LNCAP (cell line): ENCODE measurements at regions not wholly inside any gene's neighbourhood (a gene's known extent, or its start where the extent isn't known, plus 50 kb on each side); places are given as distances from the start of the nearest gene placed in this dataset.

Experiments used
- TF ChIP-seq, protein P1 (sequence below): fragments of 450-650 bp; IDR thresholded peaks from 2 replicates; pipeline ENCODE4 v1.5.1; 2017; ENCODE audit warnings: mild to moderate bottlenecking

GRCh38 chr4:123889507-123889906 lies 492.9 kb downstream of the SPRY1 start:
- TF ChIP-seq, protein P1, sequence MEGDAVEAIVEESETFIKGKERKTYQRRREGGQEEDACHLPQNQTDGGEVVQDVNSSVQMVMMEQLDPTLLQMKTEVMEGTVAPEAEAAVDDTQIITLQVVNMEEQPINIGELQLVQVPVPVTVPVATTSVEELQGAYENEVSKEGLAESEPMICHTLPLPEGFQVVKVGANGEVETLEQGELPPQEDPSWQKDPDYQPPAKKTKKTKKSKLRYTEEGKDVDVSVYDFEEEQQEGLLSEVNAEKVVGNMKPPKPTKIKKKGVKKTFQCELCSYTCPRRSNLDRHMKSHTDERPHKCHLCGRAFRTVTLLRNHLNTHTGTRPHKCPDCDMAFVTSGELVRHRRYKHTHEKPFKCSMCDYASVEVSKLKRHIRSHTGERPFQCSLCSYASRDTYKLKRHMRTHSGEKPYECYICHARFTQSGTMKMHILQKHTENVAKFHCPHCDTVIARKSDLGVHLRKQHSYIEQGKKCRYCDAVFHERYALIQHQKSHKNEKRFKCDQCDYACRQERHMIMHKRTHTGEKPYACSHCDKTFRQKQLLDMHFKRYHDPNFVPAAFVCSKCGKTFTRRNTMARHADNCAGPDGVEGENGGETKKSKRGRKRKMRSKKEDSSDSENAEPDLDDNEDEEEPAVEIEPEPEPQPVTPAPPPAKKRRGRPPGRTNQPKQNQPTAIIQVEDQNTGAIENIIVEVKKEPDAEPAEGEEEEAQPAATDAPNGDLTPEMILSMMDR, result no peak

DNA sequence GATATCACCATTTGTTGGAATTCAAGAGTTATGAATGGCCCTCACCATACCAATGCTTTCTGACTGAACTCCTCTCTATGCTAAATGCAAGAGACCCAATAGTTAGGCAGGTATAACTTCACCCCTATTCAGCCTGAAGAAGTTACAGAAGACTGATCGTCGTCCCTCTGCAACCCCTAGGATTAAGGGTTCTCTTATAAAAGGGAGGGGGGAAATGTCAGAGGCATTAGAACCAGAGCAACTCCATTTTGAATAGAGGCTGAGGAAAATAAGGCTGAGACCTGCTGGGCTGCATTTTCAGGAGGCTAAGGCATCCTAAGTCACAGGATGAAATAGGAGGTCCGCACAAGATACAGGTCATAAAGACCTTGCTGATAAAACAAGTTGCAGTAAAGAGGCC lies 494.3 kb downstream of the SPRY1 start:
- TF ChIP-seq, protein P1, result no peak

- TF ChIP-seq, protein P1, result no peak
Measured at GRCh38 chr4:123891881-123892280, 495.3 kb downstream of the SPRY1 start.

DNA sequence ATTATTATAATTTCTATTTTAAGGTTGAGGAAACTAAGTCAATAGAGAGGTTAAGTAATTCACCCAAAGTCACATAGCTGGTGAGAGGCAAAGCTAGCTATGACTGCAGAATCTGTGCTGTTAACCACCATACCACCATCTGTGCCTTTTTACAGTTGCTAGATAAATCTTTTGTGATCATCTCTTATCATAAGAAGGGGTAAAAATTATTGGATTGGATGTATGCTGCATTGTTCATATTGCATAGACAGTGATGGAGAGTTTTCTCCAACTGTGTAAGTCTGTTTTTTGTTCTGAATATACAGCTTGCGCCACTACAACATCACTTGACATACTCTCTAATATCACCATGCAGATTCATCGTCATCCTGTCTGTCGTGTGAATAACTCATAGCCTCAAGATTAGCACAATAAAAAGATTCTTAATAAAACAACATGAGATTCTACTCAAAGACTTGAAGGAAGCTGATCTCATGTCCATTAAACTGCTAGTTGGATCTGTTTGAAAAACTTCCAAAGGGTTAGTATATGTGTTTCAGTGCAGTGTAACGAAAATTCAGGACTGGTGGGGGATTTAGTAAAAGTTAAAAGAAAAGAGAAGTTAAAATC lies 495.9 kb downstream of the SPRY1 start:
- TF ChIP-seq, protein P1, result no peak

- TF ChIP-seq, protein P1, result no peak
Measured at GRCh38 chr4:123893011-123893981, 496.7 kb downstream of the SPRY1 start.

DNA sequence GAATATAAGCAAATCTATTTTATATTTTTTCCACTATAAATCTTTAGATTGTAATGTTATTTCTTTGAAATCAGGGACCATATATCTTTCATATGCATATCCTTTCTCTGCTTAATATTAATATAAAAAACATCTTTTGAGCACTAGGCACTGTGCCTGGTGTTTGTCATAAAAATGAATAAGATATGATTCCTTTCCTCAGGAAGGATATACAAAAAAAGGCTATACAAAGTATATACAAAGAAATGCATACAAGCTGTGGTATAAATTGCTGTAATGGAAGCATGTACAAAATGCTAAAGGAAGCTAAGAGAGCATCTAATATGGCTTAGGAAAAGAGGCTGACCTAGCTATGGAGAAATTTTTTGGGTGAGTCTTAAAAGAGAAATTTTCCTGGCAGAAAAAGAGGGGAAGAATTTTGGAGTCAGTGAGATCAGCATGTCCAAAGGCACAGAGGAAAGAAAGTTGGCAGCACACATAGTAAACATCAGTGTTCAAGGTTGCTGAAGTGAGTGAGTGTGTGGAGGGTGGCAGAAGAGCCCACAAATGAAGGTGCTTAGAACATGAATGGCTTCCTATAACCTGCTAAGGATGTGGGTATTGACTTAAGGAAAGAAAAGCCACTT lies 500.0 kb downstream of the SPRY1 start:
- TF ChIP-seq, protein P1, result no peak

- TF ChIP-seq, protein P1, result no peak
Measured at GRCh38 chr4:123898946-123899666, 502.5 kb downstream of the SPRY1 start.
